ENCODE measurements at regions not wholly inside any gene's neighbourhood (a gene's known extent, or its start where the extent isn't known, plus 50 kb on each side); places are given as distances from the start of the nearest gene placed in this dataset.

- Histone ChIP-seq H3K4me3 (no peak overlapping the region), H3K9me3 (no peaks in the 10 kb centered on the region), H3K27ac (no peak overlapping the region), H3K27me3 (no peaks in the 10 kb centered on the region), H3K4me1 (no peaks in the 10 kb centered on the region), H3K36me3 (no peaks in the 10 kb centered on the region)
- DNase-seq (no peak), ATAC-seq (no peak)
- in situ Hi-C loops (cut with MboI; ENCODE audit: low sequenced_read_pairs in 4 of 4) = no loop called here
- no peak for TF ChIP-seq CTCF (IDR thresholded peaks at IDR 0.05 in 4 of 5, conservative IDR thresholded peaks at IDR 0.05 in 1 of 5)
- no peak for TF ChIP-seq POLR2A (IDR thresholded peaks at IDR 0.05)
- intact Hi-C loops (cut with DNase I; ENCODE audit: low total_unique reads) = no loop called here
These were observed 136.0 kb upstream of the PABPC4L start for GRCh38 chr4:134337574-134337973.

GRCh38 chr4:134328741-134329140 lies 127.2 kb upstream of the PABPC4L start:
- no peak overlapping the region for H3K4me3 ChIP-seq
- no peaks in the 10 kb centered on the region for H3K36me3 ChIP-seq
- TF ChIP-seq POLR2A (IDR thresholded peaks at IDR 0.05) = no peak
- no peak for TF ChIP-seq CTCF (IDR thresholded peaks at IDR 0.05 in 4 of 5, conservative IDR thresholded peaks at IDR 0.05 in 1 of 5)
- in situ Hi-C loops (cut with MboI; ENCODE audit: low sequenced_read_pairs in 4 of 4) (no loop called here), intact Hi-C loops (cut with DNase I; ENCODE audit: low total_unique reads) (no loop called here)
- no peak overlapping the region for H3K27ac ChIP-seq
- no peak for DNase-seq
- H3K27me3 ChIP-seq = no peaks in the 10 kb centered on the region
- no peak for ATAC-seq
- no peaks in the 10 kb centered on the region for H3K9me3 ChIP-seq
- H3K4me1 ChIP-seq = no peaks in the 10 kb centered on the region

- no peak for DNase-seq
These were observed 125.9 kb upstream of the PABPC4L start for GRCh38 chr4:134327274-134328122.

GRCh38 chr4:134326866-134327265 lies 125.3 kb upstream of the PABPC4L start:
- in situ Hi-C loops (cut with MboI; ENCODE audit: low sequenced_read_pairs in 4 of 4) = no loop called here

More at GRCh38 chr4:134327274-134328122, 125.9 kb upstream of the PABPC4L start:
- Histone ChIP-seq H3K27ac (no peak overlapping the region), H3K4me1 (no peaks in the 10 kb centered on the region), H3K36me3 (no peaks in the 10 kb centered on the region), H3K9me3 (no peaks in the 10 kb centered on the region), H3K4me3 (no peak overlapping the region), H3K27me3 (no peaks in the 10 kb centered on the region)
- no peak for ATAC-seq
- in situ Hi-C loops (cut with MboI; ENCODE audit: low sequenced_read_pairs in 4 of 4) (no loop called here), intact Hi-C loops (cut with DNase I; ENCODE audit: low total_unique reads) (no loop called here)
- TF ChIP-seq POLR2A (IDR thresholded peaks at IDR 0.05) = no peak
- no peak for TF ChIP-seq CTCF (IDR thresholded peaks at IDR 0.05 in 4 of 5, conservative IDR thresholded peaks at IDR 0.05 in 1 of 5)

More at GRCh38 chr4:134326866-134327265, 125.3 kb upstream of the PABPC4L start:
- intact Hi-C loops (cut with DNase I; ENCODE audit: low total_unique reads) = no loop called here
- Histone ChIP-seq H3K27ac (no peak overlapping the region), H3K9me3 (no peaks in the 10 kb centered on the region), H3K4me1 (no peaks in the 10 kb centered on the region), H3K36me3 (no peaks in the 10 kb centered on the region), H3K27me3 (no peaks in the 10 kb centered on the region), H3K4me3 (no peak overlapping the region)
- TF ChIP-seq CTCF (IDR thresholded peaks at IDR 0.05 in 4 of 5, conservative IDR thresholded peaks at IDR 0.05 in 1 of 5) (no peak), POLR2A (IDR thresholded peaks at IDR 0.05) (no peak)
- DNase-seq (no peak), ATAC-seq (no peak)

Measured in gastrocnemius medialis (tissue), 4 donors.